Astrocyte (in vitro differentiated cells and primary cell): ENCODE measurements at regions not wholly inside any gene's neighbourhood (a gene's known extent, or its start where the extent isn't known, plus 50 kb on each side); places are given as distances from the start of the nearest gene placed in this dataset.

Experiments
- DNase-seq: peaks from one replicate; pipeline ENCODE4 v3.0.0-alpha.2; 2010; ENCODE audit warnings: low read depth
- FAIRE-seq: peaks from 2 replicates; lab custom pipeline; 2011; peaks lifted over from hg19 to GRCh38; lab: Jason Lieb, UNC
- H2AFZ ChIP-seq: 2 replicates; pipeline ENCODE4 v1.6.0; 2012; ENCODE audit warnings: low read depth, low read length, inconsistent platforms
- H3K27ac ChIP-seq: 2 replicates; pipeline ENCODE4 v1.5.1; 2011; ENCODE audit warnings: low read depth, low read length, inconsistent platforms
- H3K27me3 ChIP-seq: 2 replicates; pipeline ENCODE4 v1.6.0; 2011; ENCODE audit warnings: low read length, inconsistent platforms; ENCODE audit not compliant: insufficient read depth
- H3K36me3 ChIP-seq: 2 replicates; pipeline ENCODE4 v1.5.1; 2011; ENCODE audit warnings: low read length, inconsistent platforms; ENCODE audit not compliant: insufficient read depth
- H3K4me1 ChIP-seq: 2 replicates; pipeline ENCODE4 v1.5.1; 2011; ENCODE audit warnings: low read length, inconsistent platforms; ENCODE audit not compliant: insufficient read depth
- H3K4me2 ChIP-seq: 2 replicates; pipeline ENCODE4 v1.6.0; 2012; ENCODE audit warnings: low read length, inconsistent platforms
- H3K4me3 ChIP-seq: 2 replicates; pipeline ENCODE4 v1.5.1; 2011; ENCODE audit warnings: low read depth, mild to moderate bottlenecking, low read length, inconsistent platforms; ENCODE audit not compliant: insufficient read depth
- H3K79me2 ChIP-seq: 2 replicates; pipeline ENCODE4 v1.6.0; 2012; ENCODE audit warnings: mild to moderate bottlenecking, low read length, inconsistent platforms; ENCODE audit not compliant: insufficient read depth
- H3K9ac ChIP-seq: 2 replicates; pipeline ENCODE4 v1.6.0; 2012; ENCODE audit warnings: mild to moderate bottlenecking, low read length, inconsistent platforms
- H3K9me3 ChIP-seq: 2 replicates; pipeline ENCODE4 v1.5.1; 2012; ENCODE audit warnings: low read depth, mild to moderate bottlenecking, low read length, inconsistent platforms; ENCODE audit not compliant: insufficient read depth
- H4K20me1 ChIP-seq: 2 replicates; pipeline ENCODE4 v1.6.0; 2012; ENCODE audit warnings: low read length, inconsistent platforms; ENCODE audit not compliant: insufficient read depth
- H3K27ac Mint-ChIP-seq: one replicate; pipeline ENCODE4 v1.8.0; 2021; ENCODE audit warnings: mild to moderate bottlenecking, mixed read lengths; ENCODE audit not compliant: unreplicated experiment
- H3K27me3 Mint-ChIP-seq: one replicate; pipeline ENCODE4 v1.8.0; 2021; ENCODE audit warnings: low read depth, mixed read lengths; ENCODE audit not compliant: unreplicated experiment
- H3K36me3 Mint-ChIP-seq: one replicate; pipeline ENCODE4 v1.8.0; 2021; ENCODE audit warnings: low read depth, mixed read lengths; ENCODE audit not compliant: unreplicated experiment
- H3K4me1 Mint-ChIP-seq: one replicate; pipeline ENCODE4 v1.8.0; 2021; ENCODE audit warnings: low read depth, mixed read lengths; ENCODE audit not compliant: unreplicated experiment
- H3K4me3 Mint-ChIP-seq: one replicate; pipeline ENCODE4 v1.8.0; 2021; ENCODE audit warnings: mild to moderate bottlenecking, moderate library complexity, mixed read lengths; ENCODE audit not compliant: unreplicated experiment
- H3K9me3 Mint-ChIP-seq: one replicate; pipeline ENCODE4 v1.8.0; 2021; ENCODE audit warnings: mild to moderate bottlenecking, mixed read lengths; ENCODE audit not compliant: unreplicated experiment
- EZH2 ChIP-seq: IDR thresholded peaks from 2 replicates; pipeline ENCODE4 v1.6.1; 2012; ENCODE audit warnings: mild to moderate bottlenecking, low read length, inconsistent platforms; ENCODE audit not compliant: insufficient read depth
- TF ChIP-seq, protein P1 (sequence below): IDR thresholded peaks from 2 replicates; pipeline ENCODE4 v1.5.1; 2011; ENCODE audit warnings: low read depth, mild to moderate bottlenecking, inconsistent platforms, low read length, moderate library complexity; ENCODE audit not compliant: insufficient read depth

DNA sequence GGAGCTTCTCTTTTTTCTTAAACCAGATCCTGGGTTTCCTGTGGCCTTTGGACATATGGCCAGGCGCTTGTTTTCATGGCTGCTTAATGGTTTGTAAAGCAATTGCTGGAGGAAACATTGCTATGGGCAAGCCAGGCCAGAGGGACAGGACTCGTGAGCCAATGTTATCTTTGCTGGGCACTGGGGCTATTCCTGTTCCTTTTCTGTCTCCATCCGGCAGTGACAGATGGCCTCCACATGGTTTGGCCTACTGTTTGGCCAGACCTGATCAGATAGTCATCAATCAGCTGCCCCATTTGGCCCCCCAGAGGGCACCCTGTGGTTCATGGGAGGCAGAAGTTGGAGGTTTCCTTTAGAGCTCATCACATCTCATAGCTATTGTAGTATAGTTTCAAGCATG is 326.1 kb upstream of the ROPN1 start:
- Mint-ChIP-seq H3K9me3 (no peaks in the 10 kb centered on the region), H3K36me3 (no peaks in the 10 kb centered on the region)
- no peak for FAIRE-seq

DNA sequence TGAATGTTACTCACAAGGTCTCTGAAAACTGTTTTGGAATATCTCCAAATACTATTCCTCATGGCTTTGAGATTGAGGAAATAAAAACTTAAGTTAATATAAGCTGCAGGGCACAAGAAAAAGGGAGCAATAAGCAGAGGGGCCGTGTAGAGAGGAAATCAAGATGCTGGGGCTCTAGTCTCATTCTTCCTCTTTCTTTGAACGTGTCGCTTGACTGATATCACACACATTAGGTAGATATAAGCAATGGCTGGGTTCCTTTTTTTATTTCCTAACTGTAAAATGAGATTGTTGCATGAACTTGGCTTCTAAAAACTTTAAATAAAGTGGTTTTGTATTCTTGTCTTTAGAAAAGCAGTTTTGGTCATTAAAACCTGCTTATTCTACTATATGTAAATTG is 326.7 kb upstream of the ROPN1 start:
- H3K9ac ChIP-seq = no peak overlapping the region
- peaks cover 3% of the 10 kb centered on the region for H3K27me3 Mint-ChIP-seq
- H3K36me3 Mint-ChIP-seq = no peaks in the 10 kb centered on the region
- H3K79me2 ChIP-seq = no peaks in the 10 kb centered on the region
- FAIRE-seq (no peak), DNase-seq (no peak)
- no peak overlapping the region for H3K27ac Mint-ChIP-seq
- TF ChIP-seq, protein P1, sequence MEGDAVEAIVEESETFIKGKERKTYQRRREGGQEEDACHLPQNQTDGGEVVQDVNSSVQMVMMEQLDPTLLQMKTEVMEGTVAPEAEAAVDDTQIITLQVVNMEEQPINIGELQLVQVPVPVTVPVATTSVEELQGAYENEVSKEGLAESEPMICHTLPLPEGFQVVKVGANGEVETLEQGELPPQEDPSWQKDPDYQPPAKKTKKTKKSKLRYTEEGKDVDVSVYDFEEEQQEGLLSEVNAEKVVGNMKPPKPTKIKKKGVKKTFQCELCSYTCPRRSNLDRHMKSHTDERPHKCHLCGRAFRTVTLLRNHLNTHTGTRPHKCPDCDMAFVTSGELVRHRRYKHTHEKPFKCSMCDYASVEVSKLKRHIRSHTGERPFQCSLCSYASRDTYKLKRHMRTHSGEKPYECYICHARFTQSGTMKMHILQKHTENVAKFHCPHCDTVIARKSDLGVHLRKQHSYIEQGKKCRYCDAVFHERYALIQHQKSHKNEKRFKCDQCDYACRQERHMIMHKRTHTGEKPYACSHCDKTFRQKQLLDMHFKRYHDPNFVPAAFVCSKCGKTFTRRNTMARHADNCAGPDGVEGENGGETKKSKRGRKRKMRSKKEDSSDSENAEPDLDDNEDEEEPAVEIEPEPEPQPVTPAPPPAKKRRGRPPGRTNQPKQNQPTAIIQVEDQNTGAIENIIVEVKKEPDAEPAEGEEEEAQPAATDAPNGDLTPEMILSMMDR = no peak
- TF ChIP-seq EZH2 = no peak
- peaks cover 10% of the 10 kb centered on the region for H4K20me1 ChIP-seq
- H3K27ac ChIP-seq = no peak overlapping the region
- H3K9me3 ChIP-seq = no peaks in the 10 kb centered on the region
- H3K4me1 ChIP-seq = peaks cover 9% of the 10 kb centered on the region
- H3K4me2 ChIP-seq = no peak overlapping the region
- no peak overlapping the region for H3K4me3 ChIP-seq
- H2AFZ ChIP-seq = no peak overlapping the region
- H3K4me3 Mint-ChIP-seq = no peak overlapping the region
- no peaks in the 10 kb centered on the region for H3K27me3 ChIP-seq
- no peaks in the 10 kb centered on the region for H3K36me3 ChIP-seq
- no peaks in the 10 kb centered on the region for H3K9me3 Mint-ChIP-seq
- peaks cover 25% of the 10 kb centered on the region for H3K4me1 Mint-ChIP-seq

More for the DNA sequence above, 326.1 kb upstream of the ROPN1 start:
- H3K27ac ChIP-seq = no peak overlapping the region
- no peak overlapping the region for H3K4me3 ChIP-seq
- no peaks in the 10 kb centered on the region for H3K36me3 ChIP-seq
- TF ChIP-seq, protein P1 = no peak
- no peak for TF ChIP-seq EZH2
- Mint-ChIP-seq H3K4me1 (peaks cover 25% of the 10 kb centered on the region), H3K27ac (no peak overlapping the region), H3K4me3 (no peak overlapping the region), H3K27me3 (no peaks in the 10 kb centered on the region)
- H3K9ac ChIP-seq = no peak overlapping the region
- H3K9me3 ChIP-seq = no peaks in the 10 kb centered on the region
- H3K79me2 ChIP-seq = no peaks in the 10 kb centered on the region
- H2AFZ ChIP-seq = no peak overlapping the region
- H4K20me1 ChIP-seq = peaks cover 4% of the 10 kb centered on the region
- H3K27me3 ChIP-seq = no peaks in the 10 kb centered on the region
- peaks cover 9% of the 10 kb centered on the region for H3K4me1 ChIP-seq
- DNase-seq = no peak
- H3K4me2 ChIP-seq = no peak overlapping the region

DNA sequence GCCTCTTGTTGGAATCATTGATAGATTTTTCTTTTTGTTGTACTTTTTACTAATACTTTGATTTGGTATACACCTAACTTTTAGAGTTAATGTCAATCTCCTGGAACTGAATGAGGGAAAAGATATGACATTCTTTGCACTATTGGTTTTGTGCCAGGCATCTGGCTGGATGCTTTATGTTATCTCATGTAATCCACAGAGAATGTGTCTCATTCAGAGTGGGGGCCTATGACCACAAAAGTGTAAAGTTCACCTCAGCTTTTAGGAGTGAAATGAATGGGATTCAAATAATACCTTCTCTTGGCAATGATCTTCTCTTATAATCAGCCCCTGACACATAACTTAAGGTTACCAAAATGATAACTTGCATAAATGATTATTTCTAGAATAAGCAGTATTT is 329.1 kb upstream of the ROPN1 start:
- no peaks in the 10 kb centered on the region for H3K36me3 ChIP-seq
- H3K9me3 ChIP-seq = no peaks in the 10 kb centered on the region
- DNase-seq = peak; percentile 30
- peaks cover 18% of the 10 kb centered on the region for H3K4me1 Mint-ChIP-seq
- no peak overlapping the region for H3K4me2 ChIP-seq
- peaks cover 2% of the 10 kb centered on the region for H3K36me3 Mint-ChIP-seq
- H3K79me2 ChIP-seq = no peaks in the 10 kb centered on the region
- H3K4me3 ChIP-seq = no peak overlapping the region
- H3K27me3 ChIP-seq = no peaks in the 10 kb centered on the region
- peaks cover 9% of the 10 kb centered on the region for H3K27me3 Mint-ChIP-seq
- no peak overlapping the region for H3K27ac ChIP-seq
- H3K4me3 Mint-ChIP-seq = peak overlapping the region; percentile 41
- H4K20me1 ChIP-seq = peaks cover 14% of the 10 kb centered on the region
- FAIRE-seq = no peak
- no peak overlapping the region for H2AFZ ChIP-seq
- no peaks in the 10 kb centered on the region for H3K4me1 ChIP-seq
- H3K27ac Mint-ChIP-seq = no peak overlapping the region
- H3K9me3 Mint-ChIP-seq = no peaks in the 10 kb centered on the region
- TF ChIP-seq EZH2 = no peak
- TF ChIP-seq, protein P1 = no peak
- H3K9ac ChIP-seq = no peak overlapping the region
